GM23338 (cell line): ENCODE measurements at regions not wholly inside any gene's neighbourhood (a gene's known extent, or its start where the extent isn't known, plus 50 kb on each side); places are given as distances from the start of the nearest gene placed in this dataset.

Experiments used
- ATAC-seq: fragments of 200-7000 bp; cut with Tn5 transposase; 3 replicates; pipeline ENCODE4 v1.9.1; 2020
- DNase-seq: peaks from one replicate; pipeline ENCODE4 v3.0.0-alpha.2; 2015; ENCODE audit warnings: low spot score
- H2AFZ ChIP-seq: fragments of 200-600 bp; sonication (generic); 2 replicates; pipeline ENCODE4 v1.8.0; 2016; ENCODE audit warnings: antibody characterized with exemption, mild to moderate bottlenecking, moderate library complexity
- H3F3A ChIP-seq: fragments of 200-600 bp; sonication (generic); replicated peaks from 2 replicates; pipeline ENCODE4 v1.8.0; 2017; ENCODE audit warnings: antibody characterized with exemption, mixed run types, low read depth
- H3K27ac ChIP-seq: fragments of 200-600 bp; sonication (generic); 2 replicates; pipeline ENCODE4 v1.6.1; 2016; ENCODE audit warnings: low read depth
- H3K27me3 ChIP-seq: fragments of 200-600 bp; sonication (generic); 2 replicates; pipeline ENCODE4 v1.8.0; 2016; ENCODE audit warnings: mild to moderate bottlenecking, mixed run types, moderate library complexity; ENCODE audit not compliant: insufficient read depth
- H3K36me3 ChIP-seq: fragments of 200-600 bp; sonication (generic); 2 replicates; pipeline ENCODE4 v1.8.0; 2016; ENCODE audit warnings: mild to moderate bottlenecking; ENCODE audit not compliant: insufficient read depth
- H3K4me1 ChIP-seq: fragments of 200-600 bp; sonication (generic); 2 replicates; pipeline ENCODE4 v1.8.0; 2016; ENCODE audit warnings: mild to moderate bottlenecking, moderate library complexity; ENCODE audit not compliant: insufficient read depth
- H3K4me2 ChIP-seq: fragments of 200-600 bp; sonication (generic); 2 replicates; pipeline ENCODE4 v1.7.1; 2017; ENCODE audit warnings: mixed run types
- H3K4me3 ChIP-seq: fragments of 200-600 bp; sonication (generic); 2 replicates; pipeline ENCODE4 v1.6.1; 2016; ENCODE audit warnings: mixed run types
- H3K79me2 ChIP-seq: fragments of 200-600 bp; sonication (generic); replicated peaks from 2 replicates; pipeline ENCODE4 v1.8.0; 2017; ENCODE audit warnings: mild to moderate bottlenecking; ENCODE audit not compliant: insufficient read depth
- H3K9me2 ChIP-seq: fragments of 200-600 bp; sonication (generic); 2 replicates; pipeline ENCODE4 v1.8.0; 2017; ENCODE audit not compliant: insufficient read depth
- H4K20me1 ChIP-seq: fragments of 200-600 bp; sonication (generic); replicated peaks from 2 replicates; pipeline ENCODE4 v1.8.0; 2017; ENCODE audit warnings: mild to moderate bottlenecking; ENCODE audit not compliant: insufficient read depth
- H3K27ac Mint-ChIP-seq: 2 replicates; pipeline ENCODE4 v1.8.0; 2020; ENCODE audit warnings: inconsistent platforms, mild to moderate bottlenecking, moderate library complexity, mixed read lengths
- H3K27me3 Mint-ChIP-seq: 3 replicates; pipeline ENCODE4 v1.8.0; 2022; ENCODE audit warnings: low read depth, mild to moderate bottlenecking, moderate library complexity, mixed read lengths, inconsistent platforms; ENCODE audit not compliant: insufficient read depth, poor library complexity
- H3K36me3 Mint-ChIP-seq: 3 replicates; pipeline ENCODE4 v1.8.0; 2021; ENCODE audit warnings: low read depth, mild to moderate bottlenecking, inconsistent platforms, moderate library complexity, mixed read lengths
- H3K4me1 Mint-ChIP-seq: 3 replicates; pipeline ENCODE4 v1.8.0; 2020; ENCODE audit warnings: mild to moderate bottlenecking, inconsistent platforms, mixed read lengths
- H3K4me3 Mint-ChIP-seq: 3 replicates; pipeline ENCODE4 v1.8.0; 2021; ENCODE audit warnings: moderate library complexity, mild to moderate bottlenecking, inconsistent platforms, mixed read lengths
- H3K9me3 Mint-ChIP-seq: 3 replicates; pipeline ENCODE4 v1.8.0; 2020; ENCODE audit warnings: moderate library complexity, mild to moderate bottlenecking, inconsistent platforms, mixed read lengths
- CREB1 ChIP-seq: fragments of 250-450 bp; sonication (Bioruptor Pico); IDR thresholded peaks from 2 replicates; pipeline ENCODE4 v1.5.0; 2020; ENCODE audit warnings: low read depth, mild to moderate bottlenecking, moderate library complexity
- CTCF ChIP-seq, 2 experiments: fragments of 200-600 bp in 1 of 2; sonication (generic) in 1 of 2; conservative IDR thresholded peaks; 2 replicates each; pipeline versions ENCODE4 v1.5.1 to v1.6.1; 2016 to 2017; ENCODE audit warnings: antibody characterized with exemption in 2 of 2, low read depth in 2 of 2, mild to moderate bottlenecking in 2 of 2, moderate library complexity in 1 of 2
- EZH2 ChIP-seq: fragments of 200-600 bp; sonication (generic); IDR thresholded peaks from one replicate; pipeline ENCODE4 v1.8.0; 2017; ENCODE audit warnings: antibody characterized with exemption, mild to moderate bottlenecking, low read depth; ENCODE audit not compliant: unreplicated experiment
- EZH2phosphoT487 ChIP-seq: fragments of 200-600 bp; sonication (generic); IDR thresholded peaks from one replicate; pipeline ENCODE4 v1.8.1; 2018; ENCODE audit warnings: antibody characterized with exemption; ENCODE audit not compliant: unreplicated experiment
- JUNB ChIP-seq: IDR thresholded peaks from one replicate; pipeline ENCODE4 v1.6.1; 2016; ENCODE audit warnings: antibody characterized with exemption; ENCODE audit not compliant: unreplicated experiment
- REST ChIP-seq: IDR thresholded peaks from one replicate; pipeline ENCODE4 v1.6.1; 2018; ENCODE audit warnings: antibody characterized with exemption; ENCODE audit not compliant: unreplicated experiment
- STAT1 ChIP-seq: IDR thresholded peaks from one replicate; pipeline ENCODE4 v1.6.1; 2016; ENCODE audit warnings: antibody characterized with exemption; ENCODE audit not compliant: unreplicated experiment
- ZNF114 ChIP-seq: fragments of 250-450 bp; sonication (Bioruptor Pico); IDR thresholded peaks from 2 replicates; pipeline ENCODE4 v1.5.0; 2020; ENCODE audit warnings: mild to moderate bottlenecking, moderate library complexity
- ZNF331 ChIP-seq: fragments of 250-450 bp; sonication (Bioruptor Pico); IDR thresholded peaks from 2 replicates; pipeline ENCODE4 v1.5.0; 2020; ENCODE audit warnings: low read depth, mild to moderate bottlenecking, moderate library complexity
- TF ChIP-seq, protein P1 (sequence below): fragments of 250-450 bp; sonication (Bioruptor Pico); IDR thresholded peaks from 2 replicates; pipeline ENCODE4 v1.5.0; 2020; ENCODE audit warnings: mild to moderate bottlenecking, moderate library complexity
- TF ChIP-seq, protein P2 (sequence below): IDR thresholded peaks from 2 replicates; pipeline ENCODE4 v1.6.1; 2016; ENCODE audit warnings: antibody characterized with exemption

DNA sequence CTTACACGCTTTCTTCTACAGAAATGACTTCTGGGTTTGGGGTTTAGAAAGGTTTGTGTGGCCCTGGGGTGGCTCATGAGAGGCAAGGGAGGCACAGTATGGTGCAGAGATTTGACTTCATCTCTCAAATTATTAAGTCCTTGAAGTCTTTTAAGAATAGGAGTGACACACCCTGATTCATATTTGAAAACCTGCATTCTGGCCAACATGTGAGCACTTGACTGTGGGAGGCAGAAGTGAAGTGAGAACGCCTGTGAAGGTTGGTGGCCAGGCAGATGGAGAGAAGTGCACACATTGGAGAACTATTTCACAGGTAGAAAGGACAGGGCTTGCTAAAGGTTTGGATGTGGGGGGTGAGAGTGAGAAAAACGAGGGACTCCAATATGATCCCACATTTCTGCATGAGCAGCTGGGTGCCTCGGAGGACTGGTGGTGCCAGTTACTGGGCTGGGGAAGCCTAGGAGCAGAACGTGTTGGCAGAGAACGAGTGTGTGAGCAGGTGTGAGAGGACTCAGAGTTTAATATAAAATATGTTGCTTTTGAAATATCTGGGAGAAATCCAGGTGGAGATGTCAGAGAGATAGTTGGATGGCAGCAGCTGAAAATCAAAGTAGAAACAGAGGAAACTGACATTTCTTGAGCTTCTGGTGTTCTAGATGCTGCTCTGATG lies 240.0 kb upstream of the ADAMTSL1 start:
- Histone ChIP-seq H3F3A (no peaks in the 10 kb centered on the region), H3K4me1 (no peaks in the 10 kb centered on the region), H3K36me3 (no peaks in the 10 kb centered on the region), H3K79me2 (no peaks in the 10 kb centered on the region), H2AFZ (no peak overlapping the region), H3K9me2 (no peaks in the 10 kb centered on the region; the same call in 1 of the 2 replicates), H3K4me3 (no peak overlapping the region), H3K27ac (no peak overlapping the region), H4K20me1 (no peaks in the 10 kb centered on the region), H3K27me3 (no peaks in the 10 kb centered on the region), H3K4me2 (no peak overlapping the region)
- Mint-ChIP-seq H3K9me3 (no peaks in the 10 kb centered on the region), H3K4me1 (peaks cover 4% of the 10 kb centered on the region; the same call in 2 of the 3 replicates), H3K27me3 (no peaks in the 10 kb centered on the region), H3K4me3 (no peak overlapping the region), H3K27ac (no peak overlapping the region), H3K36me3 (no peaks in the 10 kb centered on the region)
- ATAC-seq, result no peak
- TF ChIP-seq CREB1 (CRISPR knock-in tag) (no peak), CTCF (conservative IDR thresholded peaks at IDR 0.05; ENCODE audit: low read depth in 2 of 2) (no peak), REST (no peak), EZH2 (no peak), ZNF114 (CRISPR knock-in tag) (no peak), EZH2phosphoT487 (no peak), STAT1 (no peak), JUNB (no peak), ZNF331 (CRISPR knock-in tag) (no peak)
- TF ChIP-seq, protein P1, sequence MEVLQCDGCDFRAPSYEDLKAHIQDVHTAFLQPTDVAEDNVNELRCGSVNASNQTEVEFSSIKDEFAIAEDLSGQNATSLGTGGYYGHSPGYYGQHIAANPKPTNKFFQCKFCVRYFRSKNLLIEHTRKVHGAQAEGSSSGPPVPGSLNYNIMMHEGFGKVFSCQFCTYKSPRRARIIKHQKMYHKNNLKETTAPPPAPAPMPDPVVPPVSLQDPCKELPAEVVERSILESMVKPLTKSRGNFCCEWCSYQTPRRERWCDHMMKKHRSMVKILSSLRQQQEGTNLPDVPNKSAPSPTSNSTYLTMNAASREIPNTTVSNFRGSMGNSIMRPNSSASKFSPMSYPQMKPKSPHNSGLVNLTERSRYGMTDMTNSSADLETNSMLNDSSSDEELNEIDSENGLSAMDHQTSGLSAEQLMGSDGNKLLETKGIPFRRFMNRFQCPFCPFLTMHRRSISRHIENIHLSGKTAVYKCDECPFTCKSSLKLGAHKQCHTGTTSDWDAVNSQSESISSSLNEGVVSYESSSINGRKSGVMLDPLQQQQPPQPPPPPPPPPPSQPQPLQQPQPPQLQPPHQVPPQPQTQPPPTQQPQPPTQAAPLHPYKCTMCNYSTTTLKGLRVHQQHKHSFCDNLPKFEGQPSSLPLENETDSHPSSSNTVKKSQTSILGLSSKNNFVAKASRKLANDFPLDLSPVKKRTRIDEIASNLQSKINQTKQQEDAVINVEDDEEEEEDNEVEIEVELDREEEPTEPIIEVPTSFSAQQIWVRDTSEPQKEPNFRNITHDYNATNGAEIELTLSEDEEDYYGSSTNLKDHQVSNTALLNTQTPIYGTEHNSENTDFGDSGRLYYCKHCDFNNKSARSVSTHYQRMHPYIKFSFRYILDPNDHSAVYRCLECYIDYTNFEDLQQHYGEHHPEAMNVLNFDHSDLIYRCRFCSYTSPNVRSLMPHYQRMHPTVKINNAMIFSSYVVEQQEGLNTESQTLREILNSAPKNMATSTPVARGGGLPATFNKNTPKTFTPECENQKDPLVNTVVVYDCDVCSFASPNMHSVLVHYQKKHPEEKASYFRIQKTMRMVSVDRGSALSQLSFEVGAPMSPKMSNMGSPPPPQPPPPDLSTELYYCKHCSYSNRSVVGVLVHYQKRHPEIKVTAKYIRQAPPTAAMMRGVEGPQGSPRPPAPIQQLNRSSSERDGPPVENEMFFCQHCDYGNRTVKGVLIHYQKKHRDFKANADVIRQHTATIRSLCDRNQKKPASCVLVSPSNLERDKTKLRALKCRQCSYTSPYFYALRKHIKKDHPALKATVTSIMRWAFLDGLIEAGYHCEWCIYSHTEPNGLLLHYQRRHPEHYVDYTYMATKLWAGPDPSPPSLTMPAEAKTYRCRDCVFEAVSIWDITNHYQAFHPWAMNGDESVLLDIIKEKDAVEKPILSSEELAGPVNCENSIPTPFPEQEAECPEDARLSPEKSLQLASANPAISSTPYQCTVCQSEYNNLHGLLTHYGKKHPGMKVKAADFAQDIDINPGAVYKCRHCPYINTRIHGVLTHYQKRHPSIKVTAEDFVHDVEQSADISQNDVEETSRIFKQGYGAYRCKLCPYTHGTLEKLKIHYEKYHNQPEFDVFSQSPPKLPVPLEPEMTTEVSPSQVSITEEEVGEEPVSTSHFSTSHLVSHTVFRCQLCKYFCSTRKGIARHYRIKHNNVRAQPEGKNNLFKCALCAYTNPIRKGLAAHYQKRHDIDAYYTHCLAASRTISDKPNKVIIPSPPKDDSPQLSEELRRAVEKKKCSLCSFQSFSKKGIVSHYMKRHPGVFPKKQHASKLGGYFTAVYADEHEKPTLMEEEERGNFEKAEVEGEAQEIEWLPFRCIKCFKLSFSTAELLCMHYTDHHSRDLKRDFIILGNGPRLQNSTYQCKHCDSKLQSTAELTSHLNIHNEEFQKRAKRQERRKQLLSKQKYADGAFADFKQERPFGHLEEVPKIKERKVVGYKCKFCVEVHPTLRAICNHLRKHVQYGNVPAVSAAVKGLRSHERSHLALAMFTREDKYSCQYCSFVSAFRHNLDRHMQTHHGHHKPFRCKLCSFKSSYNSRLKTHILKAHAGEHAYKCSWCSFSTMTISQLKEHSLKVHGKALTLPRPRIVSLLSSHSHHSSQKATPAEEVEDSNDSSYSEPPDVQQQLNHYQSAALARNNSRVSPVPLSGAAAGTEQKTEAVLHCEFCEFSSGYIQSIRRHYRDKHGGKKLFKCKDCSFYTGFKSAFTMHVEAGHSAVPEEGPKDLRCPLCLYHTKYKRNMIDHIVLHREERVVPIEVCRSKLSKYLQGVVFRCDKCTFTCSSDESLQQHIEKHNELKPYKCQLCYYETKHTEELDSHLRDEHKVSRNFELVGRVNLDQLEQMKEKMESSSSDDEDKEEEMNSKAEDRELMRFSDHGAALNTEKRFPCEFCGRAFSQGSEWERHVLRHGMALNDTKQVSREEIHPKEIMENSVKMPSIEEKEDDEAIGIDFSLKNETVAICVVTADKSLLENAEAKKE (CRISPR knock-in tag), result no peak
- TF ChIP-seq, protein P2, sequence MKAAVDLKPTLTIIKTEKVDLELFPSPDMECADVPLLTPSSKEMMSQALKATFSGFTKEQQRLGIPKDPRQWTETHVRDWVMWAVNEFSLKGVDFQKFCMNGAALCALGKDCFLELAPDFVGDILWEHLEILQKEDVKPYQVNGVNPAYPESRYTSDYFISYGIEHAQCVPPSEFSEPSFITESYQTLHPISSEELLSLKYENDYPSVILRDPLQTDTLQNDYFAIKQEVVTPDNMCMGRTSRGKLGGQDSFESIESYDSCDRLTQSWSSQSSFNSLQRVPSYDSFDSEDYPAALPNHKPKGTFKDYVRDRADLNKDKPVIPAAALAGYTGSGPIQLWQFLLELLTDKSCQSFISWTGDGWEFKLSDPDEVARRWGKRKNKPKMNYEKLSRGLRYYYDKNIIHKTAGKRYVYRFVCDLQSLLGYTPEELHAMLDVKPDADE, result no peak
- no peak for DNase-seq
